HG03439 (cell line): ENCODE measurements at regions not wholly inside any gene's neighbourhood (a gene's known extent, or its start where the extent isn't known, plus 50 kb on each side); places are given as distances from the start of the nearest gene placed in this dataset.

ENCODE experiments used
- ATAC-seq: cut with Tn5 transposase; IDR thresholded peaks from one replicate; pipeline ENCODE4 v1.9.1; 2021; ENCODE audit warnings: mild to moderate bottlenecking, moderate library complexity; ENCODE audit not compliant: unreplicated experiment

DNA sequence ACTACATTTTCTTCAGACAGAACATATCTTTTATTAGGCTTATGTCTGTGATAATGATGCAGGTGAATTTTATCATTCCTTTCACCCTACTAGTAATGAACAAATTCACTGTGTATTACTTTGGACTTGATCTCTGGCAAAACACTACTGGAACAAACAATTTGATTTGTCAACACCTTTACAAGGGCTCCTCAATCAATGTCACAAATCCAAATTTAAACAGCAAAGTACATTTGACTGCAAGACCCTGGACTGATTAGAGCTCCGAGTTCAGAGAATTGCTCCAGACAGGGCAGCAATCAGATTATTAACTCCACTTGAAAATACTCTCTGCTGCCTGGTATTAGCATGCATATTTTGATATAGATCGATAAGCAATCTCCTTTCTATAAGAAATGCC is 547.6 kb upstream of the SALL1 start:
- no peak for ATAC-seq

DNA sequence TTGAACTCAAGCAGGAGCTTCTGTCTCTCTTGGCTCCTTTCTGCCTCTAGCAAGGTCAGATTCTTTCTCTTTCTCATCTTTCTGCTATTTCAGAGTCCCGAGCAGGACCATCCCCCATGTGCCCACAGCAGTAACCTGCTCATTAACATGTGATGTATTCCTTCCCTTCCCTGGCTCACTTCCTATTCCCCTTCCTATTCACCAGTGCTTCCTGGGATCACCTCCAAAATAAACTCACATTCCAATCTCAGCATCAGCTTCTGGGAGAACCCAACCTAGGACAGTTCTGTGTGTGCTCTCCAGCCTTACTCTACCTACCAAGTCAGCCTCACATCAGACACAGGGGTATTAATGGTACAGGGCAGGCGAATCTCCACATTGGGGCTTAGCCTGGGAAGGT is 546.4 kb upstream of the SALL1 start:
- no peak for ATAC-seq

DNA sequence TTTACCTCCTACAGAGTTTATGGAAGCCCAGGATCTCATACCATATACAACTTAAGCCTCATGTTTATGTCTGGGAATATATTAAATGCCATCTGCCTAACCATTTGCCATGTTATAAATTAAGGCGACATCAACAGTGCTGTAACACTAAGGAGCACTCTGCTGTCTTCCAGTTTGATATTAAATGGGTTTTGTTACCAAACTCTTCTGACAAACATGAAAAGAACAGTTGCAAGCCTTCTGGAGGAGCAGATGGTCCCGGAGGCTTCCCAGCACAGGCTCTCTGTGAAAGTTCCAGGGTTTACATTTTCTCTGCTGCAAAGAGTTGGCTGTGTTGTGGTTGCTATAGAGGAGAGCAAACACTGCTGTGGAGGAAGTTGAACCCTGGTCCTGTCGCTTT is 545.3 kb upstream of the SALL1 start:
- ATAC-seq = no peak

DNA sequence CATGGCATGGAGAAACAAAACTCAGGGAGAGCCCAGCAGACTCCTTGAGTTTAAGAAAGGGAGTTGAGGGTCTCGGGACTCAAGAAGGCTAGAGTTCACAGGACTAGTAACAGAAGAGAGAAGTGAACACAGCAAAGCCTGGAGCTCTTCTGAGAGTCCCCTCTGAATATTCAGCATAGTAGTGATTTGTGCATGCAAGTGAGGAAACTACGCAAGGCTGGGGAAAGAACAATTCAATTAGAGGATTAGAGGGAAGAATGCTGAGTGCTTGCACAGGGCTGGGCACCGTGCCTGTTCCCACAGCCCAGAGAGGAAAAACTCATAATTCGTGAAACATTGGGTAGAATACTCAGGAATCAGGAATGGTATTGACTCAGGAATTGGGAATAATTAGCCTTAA is 540.0 kb upstream of the SALL1 start:
- ATAC-seq = no peak

DNA sequence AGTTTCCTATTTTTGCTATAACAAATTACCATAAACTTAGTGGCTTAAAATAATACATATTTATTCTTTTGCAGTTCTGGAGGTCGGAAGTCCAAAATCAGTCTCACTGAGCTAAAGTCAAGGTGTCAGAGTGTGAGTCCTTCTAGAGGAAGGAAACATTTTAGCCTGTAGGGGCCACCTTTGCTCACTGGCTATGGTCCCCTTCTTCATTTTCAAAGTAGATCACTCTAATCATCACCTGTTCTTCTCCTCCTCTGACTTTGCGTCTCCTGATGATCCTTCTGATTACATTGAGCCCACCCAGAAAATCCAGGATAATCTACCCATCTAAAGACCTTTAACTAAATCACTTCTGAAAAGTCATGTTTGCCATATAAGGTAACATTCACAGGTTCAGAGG is 534.4 kb upstream of the SALL1 start:
- ATAC-seq = no peak

DNA sequence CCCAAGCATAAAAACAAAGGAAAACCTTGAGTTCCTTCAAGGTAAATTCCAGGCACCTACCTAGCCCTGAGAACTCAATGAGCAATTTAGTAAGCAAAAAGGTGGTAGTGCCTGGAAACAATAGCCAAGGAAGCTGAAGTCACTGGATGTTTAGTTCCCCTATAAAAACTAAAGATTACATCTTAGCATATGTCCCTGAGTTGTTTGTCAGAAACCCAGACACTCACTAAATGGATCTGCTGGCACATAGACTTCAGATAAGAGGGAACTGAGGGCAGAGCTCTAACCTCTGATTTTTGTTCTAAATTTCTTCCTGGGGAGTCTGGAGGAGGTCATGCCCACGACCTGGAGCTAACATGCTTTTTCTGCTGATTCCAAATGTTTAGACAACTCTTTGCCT is 532.8 kb upstream of the SALL1 start:
- no peak for ATAC-seq

DNA sequence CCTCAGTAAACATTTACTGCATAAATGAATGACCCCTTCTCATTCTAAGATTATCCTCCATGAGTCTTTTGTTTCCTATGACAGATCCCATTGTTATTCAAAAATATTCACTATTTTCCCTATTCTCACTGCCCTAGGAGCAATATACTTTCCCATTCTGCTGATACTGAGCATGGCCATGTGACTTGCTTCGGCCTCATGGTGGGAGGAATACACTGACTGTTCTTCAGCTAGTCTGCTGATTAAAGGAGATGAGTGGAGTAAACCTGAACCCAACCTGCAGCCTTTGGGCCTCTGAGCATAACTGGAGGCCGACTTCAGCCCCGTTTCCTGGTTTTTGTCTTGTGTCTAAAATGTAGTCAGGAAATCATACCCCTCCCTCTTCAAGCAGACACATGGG is 531.8 kb upstream of the SALL1 start:
- no peak for ATAC-seq

DNA sequence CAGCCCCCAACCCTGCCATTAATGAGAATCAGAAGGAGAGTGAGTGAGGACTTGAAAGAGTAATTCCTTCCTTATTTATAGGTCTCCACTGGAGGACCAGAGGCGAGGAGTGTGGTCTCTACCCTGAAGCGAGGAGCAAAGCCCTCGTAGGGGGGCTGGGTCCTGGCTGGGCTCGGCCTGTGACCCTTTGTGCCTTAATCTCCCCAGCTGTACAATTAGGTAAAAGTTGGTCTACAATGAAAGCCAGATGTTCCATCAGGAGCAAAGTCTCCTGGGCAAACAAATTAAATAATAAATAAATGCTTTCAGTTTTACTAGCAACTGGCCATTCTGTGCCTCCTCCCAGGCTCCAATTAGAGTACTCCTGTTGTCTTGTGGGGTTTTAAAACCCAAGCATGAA is 523.5 kb upstream of the SALL1 start:
- ATAC-seq = no peak

DNA sequence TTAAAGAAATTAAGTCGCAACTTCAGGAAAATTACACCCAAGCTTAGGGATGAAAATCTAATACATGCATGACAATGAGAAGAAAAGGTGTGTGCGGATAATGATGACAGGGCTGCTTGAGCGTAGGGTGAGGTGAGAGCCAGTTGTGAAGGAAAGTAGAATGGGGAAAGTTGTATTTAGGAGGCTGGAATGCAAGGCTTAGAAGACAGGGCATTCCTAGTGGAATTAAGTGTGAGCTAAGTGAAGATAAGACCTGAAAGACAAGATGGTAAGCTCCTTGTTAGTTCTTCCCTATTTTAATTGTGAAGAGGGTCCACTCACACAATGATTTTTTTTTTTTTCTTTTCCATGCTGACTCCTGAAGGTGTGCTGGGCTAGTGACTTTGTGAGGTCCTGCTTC is 519.5 kb upstream of the SALL1 start:
- ATAC-seq = no peak

DNA sequence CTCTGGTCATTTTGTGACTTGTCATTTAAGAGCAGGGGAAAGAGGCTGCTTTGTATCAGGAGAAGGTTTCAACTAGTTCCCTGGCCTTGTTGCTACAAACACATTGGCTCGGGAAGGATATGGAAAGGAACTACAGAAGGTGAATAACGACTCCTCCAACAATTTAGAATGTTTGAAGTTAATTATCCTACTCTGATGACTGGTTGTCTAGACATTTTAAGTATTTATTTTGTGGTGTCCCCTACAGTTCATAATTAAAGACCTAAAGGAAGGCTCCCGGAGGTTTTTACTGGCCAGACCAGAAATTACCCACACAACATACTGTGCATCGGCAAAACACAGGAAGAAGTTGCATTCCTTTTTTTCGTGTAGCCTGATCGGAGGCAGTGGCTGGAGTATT is 515.8 kb upstream of the SALL1 start:
- no peak for ATAC-seq

DNA sequence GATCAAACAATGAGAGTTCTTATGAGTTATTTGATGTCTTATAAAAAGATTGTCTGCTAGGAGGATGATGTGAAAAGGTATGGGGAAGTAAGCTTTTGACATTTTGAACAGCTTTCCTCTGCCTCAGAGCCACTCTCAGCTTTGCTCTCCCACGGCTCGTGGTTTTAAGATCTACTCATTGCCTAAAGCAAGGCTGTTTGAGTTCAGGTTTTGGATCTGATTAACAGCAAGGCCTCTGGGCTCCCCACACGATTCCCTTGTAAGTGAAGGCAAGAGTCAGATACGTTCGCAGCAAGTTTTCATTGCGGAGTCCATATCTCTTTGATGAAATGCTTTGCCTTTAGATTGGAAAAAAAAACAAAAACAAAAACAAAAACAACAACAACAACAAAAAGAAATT is 515.0 kb upstream of the SALL1 start:
- ATAC-seq = no peak

DNA sequence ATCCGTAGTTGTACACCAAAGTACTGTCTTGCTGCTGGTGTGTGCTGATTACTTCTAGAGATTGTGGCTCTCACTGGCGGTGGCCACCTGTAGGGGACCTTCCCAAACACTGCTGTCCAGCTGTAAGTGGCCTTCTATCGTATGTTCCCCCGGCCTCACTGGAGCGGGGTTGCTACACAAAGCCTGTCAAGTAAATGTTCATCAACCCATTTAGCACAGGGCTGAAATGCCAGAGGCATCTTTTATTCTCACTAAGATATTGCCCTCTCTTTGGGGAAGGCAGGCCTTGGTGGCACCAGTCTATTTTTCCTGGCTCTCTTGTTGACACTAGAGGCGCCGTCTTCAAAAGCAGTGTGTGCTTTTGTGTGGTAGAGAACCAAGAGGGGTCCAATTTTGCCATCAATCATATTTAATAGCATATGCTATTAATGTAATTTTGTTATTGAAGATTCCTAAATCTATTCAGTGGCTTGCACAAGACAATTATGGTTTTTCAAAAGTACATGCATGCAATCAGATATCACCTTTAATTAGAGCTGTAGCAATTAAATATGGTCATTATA is 514.4 kb upstream of the SALL1 start:
- ATAC-seq = no peak

DNA sequence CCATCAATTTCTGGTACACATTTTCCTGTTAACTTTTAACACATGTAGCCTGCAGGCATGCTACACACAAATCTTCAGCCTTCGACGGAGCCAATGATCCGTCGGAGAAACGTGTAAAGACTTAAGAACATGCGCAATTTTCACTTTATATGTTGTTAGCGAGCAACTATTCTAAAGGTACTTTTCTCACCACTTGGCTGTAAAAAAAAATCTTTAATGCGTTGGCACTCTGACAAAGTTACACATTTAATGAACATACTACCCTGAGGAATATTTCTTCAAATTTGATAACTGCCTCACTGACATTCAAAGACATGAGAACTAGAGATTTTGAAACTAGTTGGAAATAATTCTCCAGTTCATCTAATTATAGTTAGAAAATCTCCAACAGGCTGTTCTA is 507.5 kb upstream of the SALL1 start:
- no peak for ATAC-seq

DNA sequence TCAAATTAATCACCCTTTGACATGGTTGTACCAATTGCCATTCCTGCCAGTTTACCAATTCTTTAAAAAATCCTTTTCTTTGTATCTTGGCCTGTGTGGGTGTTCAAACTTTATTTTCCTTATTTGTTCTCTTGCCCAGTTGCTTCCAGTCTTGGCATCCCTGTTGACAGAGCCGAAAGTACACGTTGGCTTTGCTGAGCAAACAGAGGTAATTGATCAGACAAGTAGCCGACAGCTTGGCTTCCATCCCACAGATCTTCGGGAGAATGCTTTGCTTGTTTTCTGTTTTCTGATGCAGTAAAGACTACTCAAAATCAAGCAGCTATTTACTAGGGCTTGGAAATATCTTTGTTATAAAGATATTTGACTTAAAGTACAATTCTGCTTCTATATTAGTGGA is 506.8 kb upstream of the SALL1 start:
- no peak for ATAC-seq

DNA sequence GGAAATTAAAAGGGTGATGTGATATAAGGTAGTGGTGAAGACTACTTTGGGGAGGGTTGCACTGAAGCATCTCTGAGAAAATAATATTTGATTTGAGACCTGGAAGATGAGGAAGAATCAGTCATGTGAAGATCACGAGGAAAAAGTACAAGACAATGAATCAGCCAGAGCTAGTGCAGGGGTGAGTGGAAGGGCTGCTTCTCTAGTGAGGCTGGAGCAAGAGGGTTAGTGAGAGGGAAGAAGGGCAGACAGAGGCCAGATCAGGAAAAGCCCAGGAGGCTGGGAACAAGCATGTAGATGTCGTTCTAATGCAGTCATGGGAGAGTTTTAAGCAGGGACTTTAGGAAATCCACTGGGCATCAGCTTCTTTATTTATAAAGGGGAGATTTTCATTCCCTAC is 504.2 kb upstream of the SALL1 start:
- ATAC-seq = no peak

DNA sequence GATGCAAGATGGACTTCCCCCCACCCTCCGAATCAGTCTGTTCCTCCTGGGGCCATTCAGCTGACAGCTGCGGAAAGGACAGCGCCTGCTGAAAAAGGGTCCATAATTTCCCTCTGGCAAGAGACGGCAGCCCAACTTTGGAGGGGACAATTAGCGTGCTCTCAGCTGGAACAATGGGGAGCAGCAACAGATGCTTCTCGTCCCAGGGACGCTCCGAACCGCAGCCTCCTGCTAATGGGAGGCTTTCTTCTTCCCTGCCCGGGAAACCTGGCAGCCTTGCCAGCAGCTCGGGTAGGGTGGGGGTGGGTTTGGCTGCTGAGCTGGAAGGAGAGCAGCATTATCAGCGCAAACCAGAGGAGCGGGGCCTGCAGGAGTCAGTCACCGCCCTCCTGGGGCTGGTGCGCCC is 500.0 kb upstream of the SALL1 start:
- no peak for ATAC-seq

DNA sequence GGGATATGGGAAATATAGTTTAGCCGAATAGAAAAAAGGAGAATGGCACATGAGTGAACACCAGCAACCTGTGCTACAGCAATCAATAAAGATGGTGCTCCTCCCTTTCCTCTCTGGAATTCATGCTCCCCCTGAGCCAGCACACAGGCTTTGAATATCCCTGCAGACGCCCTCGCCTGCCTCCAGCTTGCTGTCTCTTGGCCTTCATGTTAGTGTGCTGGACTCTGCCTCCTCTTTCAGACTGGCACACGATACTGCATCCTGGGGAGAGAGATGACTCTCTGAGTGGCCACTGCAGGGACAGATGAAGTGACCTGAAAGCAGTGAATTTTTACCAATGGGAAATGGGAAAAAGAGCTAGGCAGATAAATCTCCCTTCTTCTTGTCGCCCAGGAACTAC is 498.6 kb upstream of the SALL1 start:
- ATAC-seq = no peak

DNA sequence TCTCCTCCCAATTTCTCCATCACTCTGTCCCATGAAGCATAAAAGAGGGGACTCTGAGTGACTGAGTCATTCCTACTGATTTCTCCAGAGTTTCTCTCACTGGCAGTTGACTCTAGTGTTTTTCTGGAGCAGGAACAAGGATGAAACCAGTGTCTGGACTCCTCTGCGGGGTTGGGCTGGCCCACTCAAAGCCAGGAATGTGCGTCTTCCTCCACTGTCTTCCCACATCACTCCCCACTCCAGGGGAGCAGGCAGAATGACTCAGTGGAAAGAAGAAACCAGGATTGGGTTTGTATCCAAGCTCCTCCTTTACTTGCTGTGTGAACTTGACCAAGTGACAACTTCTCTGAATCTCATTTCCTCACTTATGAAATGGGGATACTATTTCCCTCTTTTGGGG is 497.5 kb upstream of the SALL1 start:
- no peak for ATAC-seq

DNA sequence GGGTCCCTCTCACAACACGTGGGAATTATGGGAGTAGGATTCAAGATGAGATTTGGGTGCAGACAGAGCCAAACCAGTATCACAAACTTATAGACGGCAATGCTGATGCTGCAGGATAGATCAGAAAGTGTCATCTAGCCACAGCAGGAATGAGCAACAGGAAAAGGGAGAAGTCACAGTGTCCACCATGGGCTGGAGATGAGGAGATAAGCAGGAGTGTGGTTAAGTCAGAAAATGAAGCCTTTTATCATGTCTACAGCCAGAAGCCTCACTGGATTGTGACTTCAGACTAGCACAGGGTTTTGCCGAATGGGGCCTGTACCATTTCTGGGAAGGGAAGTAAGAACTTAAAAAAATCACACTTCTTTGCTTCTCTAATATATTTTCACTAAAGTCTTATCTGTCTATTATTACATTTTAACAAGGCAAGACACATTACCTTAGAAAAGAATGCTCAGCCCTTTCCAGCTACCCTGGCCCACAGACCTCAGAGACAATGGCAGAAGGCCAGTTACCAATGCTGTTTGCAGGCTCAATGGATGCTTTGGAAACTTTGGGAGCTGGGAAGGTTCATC is 490.2 kb upstream of the SALL1 start:
- ATAC-seq = no peak

DNA sequence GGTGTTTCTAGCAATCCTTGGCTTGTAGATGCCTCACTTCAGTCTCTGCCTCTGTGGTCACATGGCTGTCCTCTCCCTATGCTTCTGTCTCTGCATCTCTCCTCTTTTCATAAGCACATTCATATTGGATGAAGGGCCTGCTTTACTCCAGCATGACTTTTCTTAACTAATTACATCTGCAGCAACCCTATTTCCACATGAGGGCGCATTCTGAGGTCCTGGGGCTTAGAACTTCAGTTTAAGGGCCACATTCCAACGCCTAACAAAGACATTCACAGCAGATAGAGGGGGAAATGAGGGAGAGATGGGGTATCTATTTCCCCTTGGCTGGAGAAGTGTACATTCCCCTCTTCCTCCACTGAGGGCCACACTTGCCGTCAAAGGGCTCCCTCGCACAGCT is 489.1 kb upstream of the SALL1 start:
- ATAC-seq = no peak

DNA sequence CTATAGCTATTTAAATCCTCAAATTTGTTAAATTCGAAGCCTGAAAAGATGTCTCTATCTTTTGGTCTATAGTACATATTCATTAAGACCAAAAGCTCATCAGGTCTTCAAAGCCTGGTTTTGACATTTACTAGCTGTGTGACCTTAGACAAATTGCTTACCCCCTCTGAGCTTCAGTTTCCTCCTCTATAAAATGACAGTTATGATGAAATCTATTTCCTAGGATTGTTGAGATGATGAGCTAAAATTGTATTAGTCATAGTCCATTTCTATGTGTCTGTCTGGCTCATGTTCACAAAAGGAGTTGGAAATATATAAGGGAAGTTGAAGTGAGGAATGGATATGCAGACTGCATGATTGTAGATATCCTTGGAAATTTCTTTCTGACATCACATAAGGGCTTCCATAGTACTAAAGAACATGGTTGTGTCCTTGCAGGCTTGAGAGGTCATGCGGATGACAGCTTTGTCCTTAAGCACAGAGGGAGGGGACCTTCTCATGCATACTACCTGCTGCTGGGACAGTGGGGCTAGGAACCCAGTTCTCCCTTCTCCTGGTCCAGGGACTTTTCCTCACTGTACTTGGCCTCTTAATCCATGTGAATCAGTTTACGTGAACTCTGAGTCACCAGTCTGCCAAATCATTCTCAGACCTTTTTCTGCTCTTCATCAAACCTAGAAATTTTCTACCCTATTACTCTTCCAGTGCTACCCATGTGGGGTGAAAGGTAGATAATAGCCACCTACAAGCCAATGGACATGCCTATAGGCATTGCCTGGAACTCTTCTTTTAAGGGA is 487.5 kb upstream of the SALL1 start:
- ATAC-seq = no peak

DNA sequence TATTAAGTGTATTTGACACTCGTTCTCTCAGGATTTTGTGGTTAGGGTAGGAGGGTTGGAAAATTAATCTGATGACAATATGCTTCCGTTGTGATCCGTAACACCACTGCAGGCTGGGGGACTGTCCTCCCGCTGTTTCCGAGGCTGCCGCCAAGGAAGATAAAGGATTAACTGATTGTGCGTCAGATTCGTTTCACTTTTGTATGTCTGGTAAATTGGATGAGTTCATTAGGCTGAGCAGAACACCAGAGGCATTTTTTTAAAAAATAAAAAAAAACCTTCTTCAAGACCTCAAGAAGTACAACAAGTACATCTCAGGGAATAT is 486.7 kb upstream of the SALL1 start:
- ATAC-seq = no peak
